ENCODE measurements at regions not wholly inside any gene's neighbourhood (a gene's known extent, or its start where the extent isn't known, plus 50 kb on each side); places are given as distances from the start of the nearest gene placed in this dataset.
A peak's percentile ranks its signal among the peaks of the same experiment; 100 is the strongest.

- TF ChIP-seq CTCF (IDR thresholded peaks at IDR 0.05; ENCODE audit: insufficient read depth, low read length) = no peak
- no peak overlapping the region for H3K4me3 ChIP-seq (ENCODE audit: low read depth, low read length)
- no peak for DNase-seq (ENCODE audit: low read depth)
Measured at GRCh38 chr12:23169012-23169695, 544.2 kb downstream of the ETNK1 start.

- no peak overlapping the region for H3K4me3 ChIP-seq (ENCODE audit: low read depth, low read length)
- TF ChIP-seq CTCF (IDR thresholded peaks at IDR 0.05; ENCODE audit: insufficient read depth, low read length) = no peak
- DNase-seq (ENCODE audit: low read depth) = no peak
Measured at GRCh38 chr12:23169696-23170013, 544.7 kb downstream of the ETNK1 start.

GRCh38 chr12:23174917-23175316, 549.9 kb downstream of the ETNK1 start:
- no peak for DNase-seq (ENCODE audit: low read depth)
- no peak overlapping the region for H3K4me3 ChIP-seq (ENCODE audit: low read depth, low read length)
- no peak for TF ChIP-seq CTCF (IDR thresholded peaks at IDR 0.05; ENCODE audit: insufficient read depth, low read length)

GRCh38 chr12:23185346-23185745, 560.4 kb downstream of the ETNK1 start:
- no peak overlapping the region for H3K4me3 ChIP-seq (ENCODE audit: low read depth, low read length)
- DNase-seq (ENCODE audit: low read depth) = no peak
- no peak for TF ChIP-seq CTCF (IDR thresholded peaks at IDR 0.05; ENCODE audit: insufficient read depth, low read length)

GRCh38 chr12:23186950-23187349, 562.0 kb downstream of the ETNK1 start:
- no peak for TF ChIP-seq CTCF (IDR thresholded peaks at IDR 0.05; ENCODE audit: insufficient read depth, low read length)
- no peak for DNase-seq (ENCODE audit: low read depth)
- H3K4me3 ChIP-seq (ENCODE audit: low read depth, low read length) = no peak overlapping the region

- H3K4me3 ChIP-seq (ENCODE audit: low read depth, low read length) = no peak overlapping the region
- no peak for DNase-seq (ENCODE audit: low read depth)
- TF ChIP-seq CTCF (IDR thresholded peaks at IDR 0.05; ENCODE audit: insufficient read depth, low read length) = no peak
Measured at GRCh38 chr12:23193552-23193951, 568.6 kb downstream of the ETNK1 start.

DNA sequence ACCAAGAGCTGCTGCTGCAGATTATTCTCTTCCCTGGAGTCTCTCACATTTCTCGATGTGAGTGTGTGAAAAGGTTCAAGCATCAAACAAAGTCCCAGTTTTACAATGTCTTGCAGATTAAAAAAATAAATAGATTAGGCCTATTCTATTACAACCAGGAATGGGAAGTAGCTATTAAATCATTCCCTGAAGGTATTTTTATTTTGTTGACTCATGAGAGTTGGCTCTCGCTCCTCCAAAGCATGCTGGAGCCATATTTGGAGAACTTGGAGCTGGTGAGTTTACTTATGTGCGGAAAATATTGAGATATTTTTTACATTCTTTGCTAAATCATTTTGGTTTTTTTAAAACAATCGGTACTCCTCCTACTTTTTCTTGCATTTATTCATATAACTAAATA, 572.3 kb downstream of the ETNK1 start:
- no peak for TF ChIP-seq CTCF (IDR thresholded peaks at IDR 0.05; ENCODE audit: insufficient read depth, low read length)
- DNase-seq (ENCODE audit: low read depth) = peak; percentile 54
- H3K4me3 ChIP-seq (ENCODE audit: low read depth, low read length) = no peak overlapping the region

All from fibroblast of the aortic adventitia (primary cell).